GM10266 (cell line): ENCODE measurements at regions not wholly inside any gene's neighbourhood (a gene's known extent, or its start where the extent isn't known, plus 50 kb on each side); places are given as distances from the start of the nearest gene placed in this dataset.

ENCODE experiments used
- DNase-seq: peaks from one replicate; pipeline ENCODE4 v3.0.0; 2012; ENCODE audit errors: extremely low spot score
- TF ChIP-seq, protein P1 (sequence below): IDR thresholded peaks from 2 replicates; pipeline ENCODE4 v1.5.1; 2012; ENCODE audit warnings: mild to moderate bottlenecking, low read depth; ENCODE audit not compliant: control insufficient read depth, insufficient read depth; ENCODE audit errors: missing control alignments

GRCh38 chr18:31227497-31228229 lies 65.0 kb upstream of the DSC1 start:
- TF ChIP-seq, protein P1, sequence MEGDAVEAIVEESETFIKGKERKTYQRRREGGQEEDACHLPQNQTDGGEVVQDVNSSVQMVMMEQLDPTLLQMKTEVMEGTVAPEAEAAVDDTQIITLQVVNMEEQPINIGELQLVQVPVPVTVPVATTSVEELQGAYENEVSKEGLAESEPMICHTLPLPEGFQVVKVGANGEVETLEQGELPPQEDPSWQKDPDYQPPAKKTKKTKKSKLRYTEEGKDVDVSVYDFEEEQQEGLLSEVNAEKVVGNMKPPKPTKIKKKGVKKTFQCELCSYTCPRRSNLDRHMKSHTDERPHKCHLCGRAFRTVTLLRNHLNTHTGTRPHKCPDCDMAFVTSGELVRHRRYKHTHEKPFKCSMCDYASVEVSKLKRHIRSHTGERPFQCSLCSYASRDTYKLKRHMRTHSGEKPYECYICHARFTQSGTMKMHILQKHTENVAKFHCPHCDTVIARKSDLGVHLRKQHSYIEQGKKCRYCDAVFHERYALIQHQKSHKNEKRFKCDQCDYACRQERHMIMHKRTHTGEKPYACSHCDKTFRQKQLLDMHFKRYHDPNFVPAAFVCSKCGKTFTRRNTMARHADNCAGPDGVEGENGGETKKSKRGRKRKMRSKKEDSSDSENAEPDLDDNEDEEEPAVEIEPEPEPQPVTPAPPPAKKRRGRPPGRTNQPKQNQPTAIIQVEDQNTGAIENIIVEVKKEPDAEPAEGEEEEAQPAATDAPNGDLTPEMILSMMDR = no peak
- DNase-seq = no peak

- TF ChIP-seq, protein P1 = no peak
- DNase-seq = no peak
Observed at GRCh38 chr18:31229829-31230228, 67.2 kb upstream of the DSC1 start.

DNA sequence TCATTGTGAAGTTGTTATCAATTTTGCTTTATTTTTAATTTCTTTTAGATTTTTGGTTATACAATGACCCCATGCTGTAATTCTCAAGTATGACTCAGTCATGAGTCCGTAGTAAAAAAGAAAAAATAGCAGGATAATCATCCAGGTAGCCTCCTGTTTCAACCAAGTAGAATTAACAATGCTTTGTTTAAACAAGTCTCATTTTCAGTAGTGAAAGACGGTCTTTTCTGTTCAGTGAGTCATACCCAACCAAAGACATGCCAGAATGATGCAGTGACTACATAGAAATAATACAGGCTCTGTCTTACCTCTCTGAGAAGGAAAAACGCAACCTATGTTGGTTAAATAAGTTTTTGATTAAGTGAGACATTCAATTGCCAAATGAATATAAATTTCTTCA lies 67.8 kb upstream of the DSC1 start:
- TF ChIP-seq, protein P1 = no peak
- peak; percentile 36 for DNase-seq

DNA sequence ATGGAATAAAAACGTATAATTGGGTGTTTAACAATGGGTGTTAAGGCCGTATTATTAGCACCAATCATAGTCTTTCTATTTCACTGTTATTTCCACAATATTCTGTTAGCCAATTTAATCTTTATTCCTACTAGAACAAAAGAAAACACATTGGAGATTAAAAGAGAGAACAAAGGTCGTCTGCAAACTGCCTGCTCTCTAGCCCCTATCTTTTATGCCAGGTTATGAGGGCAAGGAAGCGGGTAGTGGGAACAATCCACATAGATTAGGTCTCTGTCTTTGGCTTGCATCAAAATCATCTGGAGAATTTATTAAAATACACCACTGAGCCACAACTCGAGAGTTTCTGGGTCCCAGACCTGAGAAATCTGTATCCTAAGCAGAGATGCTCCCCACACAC lies 69.4 kb upstream of the DSC1 start:
- no peak for DNase-seq
- TF ChIP-seq, protein P1 = no peak

DNA sequence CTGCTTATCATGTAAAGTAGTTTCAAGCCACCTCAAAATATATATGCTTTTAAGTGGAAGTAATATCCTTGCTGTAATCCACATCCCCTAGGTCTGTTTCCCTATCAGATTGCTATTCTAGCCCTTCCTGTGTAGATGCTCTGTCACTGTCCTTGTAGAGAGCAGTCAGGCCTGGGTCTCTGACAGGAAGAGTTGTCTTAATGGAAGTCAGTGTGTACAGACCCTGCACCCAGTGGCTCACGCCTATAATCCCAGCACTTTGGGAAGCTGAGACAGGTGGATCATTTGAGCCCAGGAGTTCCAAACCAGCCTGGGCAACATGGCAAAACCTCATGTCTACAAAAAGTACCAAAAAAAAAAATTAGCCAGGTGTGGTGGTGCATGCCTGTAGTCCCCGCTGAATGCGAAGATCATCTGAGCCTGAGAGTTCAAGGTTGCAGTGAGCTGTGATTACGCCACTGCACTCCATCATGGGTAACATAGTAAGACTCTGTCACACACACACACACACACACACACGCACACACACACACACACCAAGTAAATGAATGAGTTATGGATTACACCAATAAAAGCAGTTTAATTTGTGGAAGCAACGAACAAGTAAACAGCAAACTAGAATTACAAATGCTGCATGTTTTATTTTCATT lies 70.2 kb upstream of the DSC1 start:
- DNase-seq = no peak
- TF ChIP-seq, protein P1 = no peak

DNA sequence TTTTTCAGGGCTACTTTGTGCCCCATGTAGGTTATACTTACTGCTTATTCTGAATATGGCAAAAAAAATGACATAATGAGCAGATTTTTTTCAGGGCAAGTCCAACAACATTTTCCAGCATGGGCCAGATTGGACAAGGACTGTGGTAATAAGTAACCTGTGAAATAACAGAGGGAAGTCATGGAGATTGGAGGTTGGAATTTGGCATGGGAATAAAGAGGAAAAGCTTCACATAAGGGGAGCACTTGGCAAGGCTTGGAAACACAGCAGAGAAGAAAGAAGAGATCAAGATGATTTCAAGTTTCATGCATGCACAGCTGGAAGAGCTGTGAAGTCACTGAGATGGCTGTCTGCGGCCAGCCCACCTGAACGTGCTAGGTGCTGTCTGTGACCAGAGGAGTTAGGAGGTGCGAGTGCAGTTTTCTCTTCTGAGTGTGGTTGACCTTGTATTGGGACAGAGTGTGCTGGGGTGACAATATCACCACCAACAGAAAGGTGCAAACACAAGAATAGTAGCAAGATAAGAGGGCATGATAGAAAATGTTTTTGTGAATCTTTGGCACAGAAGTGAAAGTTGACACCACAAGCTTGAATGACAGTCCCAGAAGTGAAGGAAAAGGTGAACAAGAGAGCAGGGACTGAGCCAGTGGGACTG lies 71.1 kb upstream of the DSC1 start:
- TF ChIP-seq, protein P1 = no peak
- DNase-seq = no peak

- TF ChIP-seq, protein P1 = no peak
- no peak for DNase-seq
Observed at GRCh38 chr18:31235856-31236255, 73.2 kb upstream of the DSC1 start.
